HG03439 (cell line): ENCODE measurements at regions not wholly inside any gene's neighbourhood (a gene's known extent, or its start where the extent isn't known, plus 50 kb on each side); places are given as distances from the start of the nearest gene placed in this dataset.

Source experiments
- ATAC-seq: cut with Tn5 transposase; IDR thresholded peaks from one replicate; pipeline ENCODE4 v1.9.1; 2021; ENCODE audit warnings: mild to moderate bottlenecking, moderate library complexity; ENCODE audit not compliant: unreplicated experiment

DNA sequence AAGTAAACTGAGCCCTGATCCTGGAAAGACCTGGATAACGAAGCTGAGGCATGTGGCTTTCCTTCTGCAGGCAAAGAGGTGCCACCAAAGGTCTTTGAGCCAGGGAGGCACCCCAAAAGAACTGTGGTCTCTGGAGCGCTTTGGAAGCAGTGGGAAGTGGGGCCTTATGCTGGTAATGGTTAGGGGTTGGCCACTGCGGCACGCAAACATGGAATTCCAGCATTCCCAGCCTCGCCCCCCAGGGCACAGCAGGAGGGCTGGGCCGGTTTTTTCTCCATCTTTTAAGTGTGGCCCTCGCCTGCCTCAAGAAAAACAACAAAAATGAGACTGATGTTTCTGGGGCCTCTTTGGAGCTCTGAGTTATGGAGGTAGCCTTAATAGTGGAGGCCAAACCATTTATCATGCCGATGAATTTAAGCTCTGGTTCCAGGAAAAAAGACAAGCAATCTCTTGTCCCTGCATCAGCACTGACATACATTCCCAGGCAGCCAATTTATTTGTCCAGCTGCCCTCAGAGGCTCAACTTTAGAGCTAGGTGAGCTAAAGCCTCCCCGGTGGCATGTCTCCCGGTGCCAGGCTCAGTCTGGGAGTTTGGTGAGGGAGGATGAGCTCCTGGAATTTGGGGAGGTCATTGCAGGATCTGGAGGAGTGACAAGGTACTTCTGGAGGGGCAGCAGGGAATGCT lies 109.0 kb downstream of the TLE3 start:
- no peak for ATAC-seq

- ATAC-seq: no peak
Measured at GRCh38 chr15:69990566-69991421, 106.9 kb downstream of the TLE3 start.

DNA sequence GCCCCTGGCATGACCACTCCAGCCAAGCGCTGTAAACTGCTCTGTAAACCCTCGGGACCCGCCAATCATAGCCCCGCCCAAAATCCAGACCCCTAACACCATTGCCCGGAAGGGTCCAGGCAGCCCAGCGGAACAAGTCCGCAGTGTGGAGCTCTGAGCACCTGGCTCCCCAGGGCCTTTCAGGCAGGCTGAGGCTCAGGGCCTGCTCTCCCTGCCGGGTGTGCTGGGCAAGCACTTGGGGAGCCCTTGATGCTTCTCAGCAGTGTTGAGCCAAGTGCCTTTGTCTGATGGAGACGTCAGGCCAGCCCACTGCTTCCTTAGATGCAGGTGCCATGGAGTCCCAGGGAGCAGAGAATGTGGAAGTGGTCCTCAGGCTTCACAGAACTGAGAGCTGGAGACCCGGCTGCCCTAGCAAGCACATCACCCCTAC lies 106.2 kb downstream of the TLE3 start:
- no peak for ATAC-seq

DNA sequence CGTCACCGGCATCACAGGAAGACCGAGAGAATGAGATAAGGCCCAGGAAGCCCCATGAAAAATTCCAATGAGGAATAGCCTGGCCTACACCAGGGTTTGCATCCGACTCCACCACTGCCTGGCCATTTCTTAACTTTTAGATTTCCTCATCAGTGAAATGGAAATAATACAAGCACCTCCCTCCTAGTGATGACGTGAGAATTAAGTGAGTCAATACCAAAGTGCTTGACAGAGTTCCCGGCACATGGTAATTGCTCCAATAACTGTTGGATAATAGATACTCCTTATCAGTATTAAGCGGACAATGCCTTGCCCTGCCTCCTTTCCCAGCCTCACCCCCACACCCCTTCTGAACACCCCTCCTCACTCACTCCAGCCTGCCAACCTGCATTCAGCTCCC lies 105.4 kb downstream of the TLE3 start:
- no peak for ATAC-seq

- no peak for ATAC-seq
Measured at GRCh38 chr15:69994429-69995205, 103.1 kb downstream of the TLE3 start.

- ATAC-seq: no peak
Measured at GRCh38 chr15:69996321-69997160, 101.2 kb downstream of the TLE3 start.

GRCh38 chr15:69997161-69997485 lies 100.6 kb downstream of the TLE3 start:
- ATAC-seq: no peak
